ENCODE measurements at regions not wholly inside any gene's neighbourhood (a gene's known extent, or its start where the extent isn't known, plus 50 kb on each side); places are given as distances from the start of the nearest gene placed in this dataset.

- no peak overlapping the region for H3K4me2 ChIP-seq (ENCODE audit: low read length)
- no peak overlapping the region for H4K12ac ChIP-seq (ENCODE audit: low read depth, low read length)
Measured at GRCh38 chr1:163922743-163923201, 601.0 kb downstream of the NUF2 start.

DNA sequence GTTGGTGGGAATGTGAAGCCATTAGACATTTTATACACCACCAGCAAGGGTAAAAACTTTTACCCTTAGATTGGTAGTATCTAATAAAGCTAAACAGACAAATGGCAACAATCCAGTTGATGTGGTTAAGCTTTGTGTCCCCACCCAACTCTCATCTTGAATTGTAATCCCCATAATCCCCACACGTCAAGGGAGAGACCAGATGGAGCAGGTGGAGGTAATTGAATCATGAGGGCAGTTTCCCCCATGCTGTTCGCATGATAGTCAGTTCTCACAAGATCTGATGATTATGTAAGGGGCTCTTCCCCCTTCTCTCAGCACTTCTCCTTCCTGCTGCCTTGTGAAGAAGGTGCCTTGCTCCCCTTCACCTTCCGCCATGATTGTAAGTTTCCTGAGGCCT is 602.3 kb downstream of the NUF2 start:
- Histone ChIP-seq H2BK12ac (ENCODE audit: low read length) (no peak overlapping the region), H3K9ac (ENCODE audit: low read length) (no peak overlapping the region), H3K36me3 (ENCODE audit: control insufficient read depth in 1 of 2, insufficient read depth in 2 of 2, low read length in 2 of 2) (no peaks in the 10 kb centered on the region), H3K27me3 (ENCODE audit: insufficient read depth, low read length) (no peaks in the 10 kb centered on the region), H3K9me3 (ENCODE audit: insufficient read depth, low read depth, low read length) (no peaks in the 10 kb centered on the region), H3K23ac (ENCODE audit: low read length) (no peak overlapping the region), H3K18ac (ENCODE audit: low read length) (no peak overlapping the region), H4K12ac (ENCODE audit: low read depth, low read length) (no peak overlapping the region), H3K4ac (ENCODE audit: low read depth, low read length) (no peak overlapping the region), H4K91ac (ENCODE audit: low read depth, low read length) (no peak overlapping the region), H3K4me2 (ENCODE audit: low read length) (no peak overlapping the region), H2BK5ac (ENCODE audit: low read depth, low read length, poor library complexity) (no peak overlapping the region), H3K4me3 (ENCODE audit: low read depth, low read length) (no peak overlapping the region), H2AFZ (ENCODE audit: insufficient read depth, low read length, poor library complexity) (no peak overlapping the region), H2AK5ac (ENCODE audit: low read length) (no peak overlapping the region), H3K14ac (ENCODE audit: low read length) (no peak overlapping the region), H4K8ac (ENCODE audit: low read depth, low read length) (no peak overlapping the region), H3K79me2 (ENCODE audit: control insufficient read depth, insufficient read depth, low read length, poor library complexity) (no peaks in the 10 kb centered on the region), H3K4me1 (ENCODE audit: control insufficient read depth in 1 of 2, insufficient read depth in 2 of 2, low read length in 2 of 2) (no peaks in the 10 kb centered on the region), H2BK120ac (ENCODE audit: insufficient read depth, low read length, poor library complexity) (no peak overlapping the region), H3K27ac (ENCODE audit: low read depth, low read length) (no peak overlapping the region), H3K79me1 (ENCODE audit: low read length) (no peaks in the 10 kb centered on the region)
- DNase-seq: no peak
- WGBS (ENCODE audit: extremely low coverage, insufficient coverage, insufficient read length): no CpG with 5 or more reads among the region's 3 CpGs

More at GRCh38 chr1:163922743-163923201, 601.0 kb downstream of the NUF2 start:
- peak in 1 of 2 donors; percentile 17 for DNase-seq
- Histone ChIP-seq H3K9ac (ENCODE audit: low read length) (no peak overlapping the region), H3K79me2 (ENCODE audit: control insufficient read depth, insufficient read depth, low read length, poor library complexity) (no peaks in the 10 kb centered on the region), H2AK5ac (ENCODE audit: low read length) (no peak overlapping the region), H3K14ac (ENCODE audit: low read length) (no peak overlapping the region), H3K4me1 (ENCODE audit: control insufficient read depth in 1 of 2, insufficient read depth in 2 of 2, low read length in 2 of 2) (no peaks in the 10 kb centered on the region), H4K8ac (ENCODE audit: low read depth, low read length) (no peak overlapping the region), H3K79me1 (ENCODE audit: low read length) (no peaks in the 10 kb centered on the region), H2AFZ (ENCODE audit: insufficient read depth, low read length, poor library complexity) (no peak overlapping the region), H4K91ac (ENCODE audit: low read depth, low read length) (no peak overlapping the region), H3K23ac (ENCODE audit: low read length) (no peak overlapping the region), H3K4me3 (ENCODE audit: low read depth, low read length) (no peak overlapping the region), H3K36me3 (ENCODE audit: control insufficient read depth in 1 of 2, insufficient read depth in 2 of 2, low read length in 2 of 2) (no peaks in the 10 kb centered on the region), H2BK5ac (ENCODE audit: low read depth, low read length, poor library complexity) (no peak overlapping the region), H3K4ac (ENCODE audit: low read depth, low read length) (no peak overlapping the region), H2BK12ac (ENCODE audit: low read length) (no peak overlapping the region), H3K27ac (ENCODE audit: low read depth, low read length) (no peak overlapping the region), H2BK120ac (ENCODE audit: insufficient read depth, low read length, poor library complexity) (no peak overlapping the region), H3K27me3 (ENCODE audit: insufficient read depth, low read length) (no peaks in the 10 kb centered on the region), H3K9me3 (ENCODE audit: insufficient read depth, low read depth, low read length) (no peaks in the 10 kb centered on the region), H3K18ac (ENCODE audit: low read length) (no peak overlapping the region)

GRCh38 chr1:163927493-163927892 is 605.7 kb downstream of the NUF2 start:
- no peak overlapping the region for H2AFZ ChIP-seq (ENCODE audit: insufficient read depth, low read length, poor library complexity)
- no CpG with 5 or more reads among the region's 1 CpG for WGBS (ENCODE audit: extremely low coverage, insufficient coverage, insufficient read length)
- DNase-seq: no peak

GRCh38 chr1:163928069-163928468 is 606.3 kb downstream of the NUF2 start:
- Histone ChIP-seq H3K9ac (ENCODE audit: low read length) (no peak overlapping the region), H3K4me2 (ENCODE audit: low read length) (no peak overlapping the region), H3K36me3 (ENCODE audit: control insufficient read depth in 1 of 2, insufficient read depth in 2 of 2, low read length in 2 of 2) (no peaks in the 10 kb centered on the region), H3K23ac (ENCODE audit: low read length) (no peak overlapping the region), H3K27ac (ENCODE audit: low read depth, low read length) (no peak overlapping the region), H2BK120ac (ENCODE audit: insufficient read depth, low read length, poor library complexity) (no peak overlapping the region), H4K8ac (ENCODE audit: low read depth, low read length) (no peak overlapping the region), H3K14ac (ENCODE audit: low read length) (no peak overlapping the region), H3K4me3 (ENCODE audit: low read depth, low read length) (no peak overlapping the region), H3K4ac (ENCODE audit: low read depth, low read length) (no peak overlapping the region), H3K9me3 (ENCODE audit: insufficient read depth, low read depth, low read length) (no peaks in the 10 kb centered on the region), H3K4me1 (ENCODE audit: control insufficient read depth in 1 of 2, insufficient read depth in 2 of 2, low read length in 2 of 2) (no peaks in the 10 kb centered on the region), H2BK5ac (ENCODE audit: low read depth, low read length, poor library complexity) (no peak overlapping the region), H3K79me1 (ENCODE audit: low read length) (no peaks in the 10 kb centered on the region), H3K18ac (ENCODE audit: low read length) (no peak overlapping the region), H2AFZ (ENCODE audit: insufficient read depth, low read length, poor library complexity) (no peak overlapping the region), H3K27me3 (ENCODE audit: insufficient read depth, low read length) (no peaks in the 10 kb centered on the region), H4K91ac (ENCODE audit: low read depth, low read length) (no peak overlapping the region), H2AK5ac (ENCODE audit: low read length) (no peak overlapping the region), H2BK12ac (ENCODE audit: low read length) (no peak overlapping the region), H4K12ac (ENCODE audit: low read depth, low read length) (no peak overlapping the region), H3K79me2 (ENCODE audit: control insufficient read depth, insufficient read depth, low read length, poor library complexity) (no peaks in the 10 kb centered on the region)
- DNase-seq: no peak

More at GRCh38 chr1:163927493-163927892, 605.7 kb downstream of the NUF2 start:
- Histone ChIP-seq H2BK12ac (ENCODE audit: low read length) (no peak overlapping the region), H2AK5ac (ENCODE audit: low read length) (no peak overlapping the region), H3K9me3 (ENCODE audit: insufficient read depth, low read depth, low read length) (no peaks in the 10 kb centered on the region), H3K27ac (ENCODE audit: low read depth, low read length) (no peak overlapping the region), H3K79me2 (ENCODE audit: control insufficient read depth, insufficient read depth, low read length, poor library complexity) (no peaks in the 10 kb centered on the region), H4K91ac (ENCODE audit: low read depth, low read length) (no peak overlapping the region), H4K12ac (ENCODE audit: low read depth, low read length) (no peak overlapping the region), H3K9ac (ENCODE audit: low read length) (no peak overlapping the region), H3K23ac (ENCODE audit: low read length) (no peak overlapping the region), H3K27me3 (ENCODE audit: insufficient read depth, low read length) (no peaks in the 10 kb centered on the region), H3K14ac (ENCODE audit: low read length) (no peak overlapping the region), H3K4me2 (ENCODE audit: low read length) (no peak overlapping the region), H4K8ac (ENCODE audit: low read depth, low read length) (no peak overlapping the region), H2BK5ac (ENCODE audit: low read depth, low read length, poor library complexity) (no peak overlapping the region), H3K79me1 (ENCODE audit: low read length) (no peaks in the 10 kb centered on the region), H3K4me1 (ENCODE audit: control insufficient read depth in 1 of 2, insufficient read depth in 2 of 2, low read length in 2 of 2) (no peaks in the 10 kb centered on the region), H3K18ac (ENCODE audit: low read length) (no peak overlapping the region), H3K36me3 (ENCODE audit: control insufficient read depth in 1 of 2, insufficient read depth in 2 of 2, low read length in 2 of 2) (no peaks in the 10 kb centered on the region), H3K4me3 (ENCODE audit: low read depth, low read length) (no peak overlapping the region), H3K4ac (ENCODE audit: low read depth, low read length) (no peak overlapping the region), H2BK120ac (ENCODE audit: insufficient read depth, low read length, poor library complexity) (no peak overlapping the region)

DNA sequence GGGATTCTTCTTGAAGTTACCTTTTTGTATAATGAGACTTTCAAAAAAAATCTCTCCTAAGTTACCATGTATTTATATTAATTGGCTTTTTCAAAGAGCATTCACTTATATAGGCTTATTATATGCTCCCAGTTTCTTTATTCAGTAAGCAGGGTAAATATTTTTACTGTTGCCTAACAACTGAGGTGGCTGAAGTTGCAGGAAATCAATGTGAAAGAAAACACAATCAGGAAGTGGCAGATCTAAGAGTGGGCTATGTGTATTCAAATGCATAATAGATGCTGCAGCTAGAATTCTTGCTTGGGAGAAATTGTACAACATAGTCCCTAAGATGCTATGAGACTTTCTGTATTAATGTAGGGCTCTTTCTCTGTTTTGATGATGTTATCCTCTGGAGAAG is 606.9 kb downstream of the NUF2 start:
- no peak for DNase-seq
- H3K27me3 ChIP-seq (ENCODE audit: insufficient read depth, low read length): no peaks in the 10 kb centered on the region
- H3K79me2 ChIP-seq (ENCODE audit: control insufficient read depth, insufficient read depth, low read length, poor library complexity): no peaks in the 10 kb centered on the region
- no peak overlapping the region for H3K18ac ChIP-seq (ENCODE audit: low read length)
- H4K12ac ChIP-seq (ENCODE audit: low read depth, low read length): no peak overlapping the region
- H2AK5ac ChIP-seq (ENCODE audit: low read length): no peak overlapping the region
- no peaks in the 10 kb centered on the region for H3K9me3 ChIP-seq (ENCODE audit: insufficient read depth, low read depth, low read length)
- H4K91ac ChIP-seq (ENCODE audit: low read depth, low read length): no peak overlapping the region
- H2AFZ ChIP-seq (ENCODE audit: insufficient read depth, low read length, poor library complexity): no peak overlapping the region
- no peak overlapping the region for H2BK120ac ChIP-seq (ENCODE audit: insufficient read depth, low read length, poor library complexity)
- H2BK12ac ChIP-seq (ENCODE audit: low read length): no peak overlapping the region
- H3K14ac ChIP-seq (ENCODE audit: low read length): no peak overlapping the region
- no peak overlapping the region for H3K23ac ChIP-seq (ENCODE audit: low read length)
- no peaks in the 10 kb centered on the region for H3K36me3 ChIP-seq (ENCODE audit: control insufficient read depth in 1 of 2, insufficient read depth in 2 of 2, low read length in 2 of 2)
- H4K8ac ChIP-seq (ENCODE audit: low read depth, low read length): no peak overlapping the region
- no peak overlapping the region for H3K9ac ChIP-seq (ENCODE audit: low read length)
- no peak overlapping the region for H2BK5ac ChIP-seq (ENCODE audit: low read depth, low read length, poor library complexity)
- H3K27ac ChIP-seq (ENCODE audit: low read depth, low read length): no peak overlapping the region
- H3K4me1 ChIP-seq (ENCODE audit: control insufficient read depth in 1 of 2, insufficient read depth in 2 of 2, low read length in 2 of 2): no peaks in the 10 kb centered on the region
- H3K79me1 ChIP-seq (ENCODE audit: low read length): no peaks in the 10 kb centered on the region
- H3K4me3 ChIP-seq (ENCODE audit: low read depth, low read length): no peak overlapping the region
- H3K4me2 ChIP-seq (ENCODE audit: low read length): no peak overlapping the region
- H3K4ac ChIP-seq (ENCODE audit: low read depth, low read length): no peak overlapping the region
